Right cardiac atrium (tissue), 5 donors: ENCODE measurements at regions not wholly inside any gene's neighbourhood (a gene's known extent, or its start where the extent isn't known, plus 50 kb on each side); places are given as distances from the start of the nearest gene placed in this dataset.
A peak's percentile ranks its signal among the peaks of the same experiment; 100 is the strongest.

Experiments used
- ATAC-seq, 2 donors: fragments of 200-7000 bp; cut with Tn5 transposase; one replicate each; pipeline versions ENCODE4 v1.8.0 to v1.9.1; 2020; ENCODE audit warnings: moderate library complexity in 2 of 2, mild to moderate bottlenecking in 1 of 2
- DNase-seq, 3 donors: peaks; one replicate each; pipeline ENCODE4 v3.0.0-alpha.2; 2020
- H3K27ac ChIP-seq: one replicate; pipeline ENCODE4 v1.5.1; 2013; ENCODE audit warnings: mild to moderate bottlenecking, low read length, control low read depth, moderate library complexity
- H3K27me3 ChIP-seq: one replicate; pipeline ENCODE4 v1.6.1; 2013; ENCODE audit not compliant: control insufficient read depth, insufficient read depth
- H3K4me1 ChIP-seq: one replicate; pipeline ENCODE4 v1.6.1; 2013; ENCODE audit warnings: low read length; ENCODE audit not compliant: control insufficient read depth, insufficient read depth
- H3K4me3 ChIP-seq: one replicate; pipeline ENCODE4 v1.5.1; 2013; ENCODE audit warnings: low read length, control low read depth
- H3K9me3 ChIP-seq: one replicate; pipeline ENCODE4 v1.6.1; 2013; ENCODE audit warnings: low read length; ENCODE audit not compliant: control insufficient read depth
- WGBS: extraction: QIAGEN DNeasy Blood & Tissue Kit; methylation state at CpG from one replicate; pipeline ENCODE4 v1.1.7; 2013; 5-methylcytosine and 5-hydroxymethylcytosine counted together
- intact Hi-C, 4 donors: fragments of 100-400 bp; cut with DNase I; formaldehyde crosslinking; loops; one replicate each; pipeline versions ENCODE4 v1.11.0 to v1.14.0; 2022 to 2023
- donor health status: healthy with polysubstance abuse.
- donor health status: DM: no; HTN: yes; CAD: no.
- donor health status: DM: no; HTN: no; CAD: no.
- donor health status: DM: no; HTN: yes; CAD: no; lungs with severe emphysema.
- donor health status: DM: yes; HTN: yes; CAD: no.

DNA sequence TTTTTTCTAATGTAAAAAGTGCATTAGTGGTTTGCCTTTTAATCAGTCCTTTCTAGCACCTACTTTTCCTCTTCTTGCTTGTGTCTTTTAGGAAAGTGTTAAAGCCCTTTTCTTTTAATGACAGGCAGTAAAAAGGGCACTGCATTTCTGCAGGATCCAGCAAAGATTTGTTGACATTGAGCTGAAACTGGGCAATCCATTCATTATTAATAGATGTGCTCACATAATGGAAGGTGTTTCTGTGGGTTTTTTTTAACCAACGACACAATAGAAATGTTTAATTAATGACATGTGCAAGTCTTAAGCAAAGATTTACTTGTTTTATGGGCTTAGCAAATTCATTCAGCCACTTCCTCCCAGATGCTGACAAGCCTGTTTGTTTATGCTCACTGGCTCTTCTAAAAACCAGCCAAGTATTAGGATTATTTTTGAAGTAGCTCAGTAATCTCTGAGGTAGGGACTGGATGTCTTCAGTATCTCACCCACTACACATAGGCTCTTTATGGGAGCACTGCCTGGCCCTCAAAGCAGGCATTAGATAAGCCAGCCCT is 1201.1 kb downstream of the SORCS1 start:
- ATAC-seq (no peak), DNase-seq (no peak)
- Histone ChIP-seq H3K27ac (no peak overlapping the region), H3K4me3 (no peak overlapping the region), H3K27me3 (no peaks in the 10 kb centered on the region), H3K4me1 (no peaks in the 10 kb centered on the region), H3K9me3 (no peaks in the 10 kb centered on the region)
- 26% methylated on average over 1 of the region's 1 CpG for WGBS
- intact Hi-C loops = no loop called here

DNA sequence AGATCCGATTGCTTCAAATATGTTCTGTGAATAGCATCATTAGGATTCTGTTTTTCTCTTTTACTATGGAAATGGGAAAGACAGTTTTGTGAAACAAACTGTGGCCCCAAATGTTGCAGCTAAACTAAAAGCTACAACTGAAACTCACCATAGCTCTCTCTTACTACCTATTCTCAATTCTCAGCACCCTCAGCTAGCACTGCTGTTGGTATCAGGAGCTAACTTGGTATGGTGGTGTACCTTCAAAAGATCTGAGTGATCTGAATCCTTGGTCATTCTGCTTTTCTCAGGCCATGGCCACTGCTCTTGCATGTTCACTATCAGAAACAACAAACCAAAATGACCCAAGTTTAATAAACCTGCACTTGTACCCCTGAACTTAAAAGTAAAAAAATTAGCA is 1208.0 kb downstream of the SORCS1 start:
- Histone ChIP-seq H3K4me1 (no peaks in the 10 kb centered on the region), H3K27me3 (no peaks in the 10 kb centered on the region), H3K27ac (no peak overlapping the region), H3K4me3 (no peak overlapping the region), H3K9me3 (no peaks in the 10 kb centered on the region)
- intact Hi-C loops = loop anchor here in 2 of 4 donors (10.0 kb wide), 1 partner anchor 218 kb away; no protein-coding TSS in a partner anchor
- WGBS = 88% methylated on average over 1 of the region's 1 CpG
- ATAC-seq = no peak
- no peak for DNase-seq

DNA sequence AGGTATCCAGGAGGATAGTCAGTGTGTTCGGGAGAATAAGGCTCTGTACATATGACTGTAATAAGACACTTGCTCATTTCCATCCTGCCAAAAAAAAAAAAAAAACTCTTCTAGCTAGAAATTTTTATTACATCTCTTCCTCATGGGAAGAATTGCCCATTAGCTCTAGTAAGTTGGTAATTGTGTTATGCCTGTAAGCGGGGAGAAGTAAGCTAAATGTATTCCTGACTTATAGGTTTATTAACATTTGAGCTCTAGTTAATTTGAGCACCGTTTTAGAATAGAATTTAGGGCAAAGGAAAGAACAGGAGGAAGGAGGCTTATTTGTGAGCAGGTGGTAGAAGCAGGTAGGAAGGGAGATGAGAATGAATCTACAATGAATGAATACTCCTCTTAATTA is 1210.6 kb downstream of the SORCS1 start:
- Histone ChIP-seq H3K9me3 (no peaks in the 10 kb centered on the region), H3K4me3 (no peak overlapping the region), H3K27ac (no peak overlapping the region), H3K27me3 (no peaks in the 10 kb centered on the region), H3K4me1 (no peaks in the 10 kb centered on the region)
- ATAC-seq (no peak), DNase-seq (no peak)
- WGBS = 88% methylated on average over 3 of the region's 3 CpGs
- intact Hi-C loops = loop anchor here in 2 of 4 donors (10.0 kb wide), 1 partner anchor 221 kb away; no protein-coding TSS in a partner anchor

DNA sequence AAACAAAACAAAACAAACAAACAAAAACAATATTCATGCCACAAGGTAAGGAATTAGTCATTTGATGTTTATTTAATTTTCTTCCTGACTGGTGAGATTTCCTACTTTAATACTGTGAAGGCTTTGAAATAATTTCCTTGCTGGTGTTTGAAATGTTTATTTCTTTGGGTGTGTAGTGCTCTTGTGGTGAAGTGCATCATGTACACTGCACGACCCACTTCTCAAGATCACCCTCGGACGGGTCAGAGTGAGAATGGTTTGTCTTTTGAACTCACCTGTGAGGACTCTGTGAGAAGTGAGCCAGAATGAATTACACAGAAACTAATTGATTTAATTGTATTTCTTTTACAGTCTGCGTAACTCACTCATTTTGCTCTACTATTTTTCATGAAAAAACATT is 1211.5 kb downstream of the SORCS1 start:
- Histone ChIP-seq H3K9me3 (no peaks in the 10 kb centered on the region), H3K27ac (no peak overlapping the region), H3K27me3 (no peaks in the 10 kb centered on the region), H3K4me1 (no peaks in the 10 kb centered on the region), H3K4me3 (no peak overlapping the region)
- intact Hi-C loops = loop anchor here in 2 of 4 donors (10.0 kb wide), 1 partner anchor 222 kb away; no protein-coding TSS in a partner anchor
- WGBS = 80% methylated on average over 4 of the region's 4 CpGs
- DNase-seq = no peak
- ATAC-seq = no peak

DNA sequence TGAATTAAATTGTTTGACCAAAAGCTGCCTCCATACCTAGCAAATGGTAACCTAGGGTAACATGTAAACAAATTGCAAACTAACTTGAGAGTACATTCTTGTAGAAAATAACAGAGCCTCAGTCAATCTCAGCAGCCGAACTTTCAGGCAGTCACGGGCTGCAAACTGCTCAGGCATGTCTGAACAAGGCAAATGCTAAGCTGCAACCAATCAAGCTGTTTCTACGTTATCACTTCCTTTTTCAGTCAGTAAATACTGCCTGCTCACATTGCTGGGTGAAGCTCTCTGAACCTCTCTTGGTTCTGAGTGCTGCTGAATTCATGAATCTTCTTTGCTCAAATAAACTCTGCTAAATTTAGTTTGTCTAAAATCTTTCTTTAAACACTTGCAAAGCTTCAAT is 1212.4 kb downstream of the SORCS1 start:
- WGBS = 1% methylated on average over 3 of the region's 3 CpGs
- intact Hi-C loops = loop anchor here in 2 of 4 donors (10.0 kb wide), 1 partner anchor 223 kb away; no protein-coding TSS in a partner anchor
- ATAC-seq (peak; percentile 73 to 88), DNase-seq (peak in 1 of 3 donors; percentile 14)
- Histone ChIP-seq H3K9me3 (no peaks in the 10 kb centered on the region), H3K27me3 (no peaks in the 10 kb centered on the region), H3K4me3 (no peak overlapping the region), H3K4me1 (no peaks in the 10 kb centered on the region), H3K27ac (no peak overlapping the region)

DNA sequence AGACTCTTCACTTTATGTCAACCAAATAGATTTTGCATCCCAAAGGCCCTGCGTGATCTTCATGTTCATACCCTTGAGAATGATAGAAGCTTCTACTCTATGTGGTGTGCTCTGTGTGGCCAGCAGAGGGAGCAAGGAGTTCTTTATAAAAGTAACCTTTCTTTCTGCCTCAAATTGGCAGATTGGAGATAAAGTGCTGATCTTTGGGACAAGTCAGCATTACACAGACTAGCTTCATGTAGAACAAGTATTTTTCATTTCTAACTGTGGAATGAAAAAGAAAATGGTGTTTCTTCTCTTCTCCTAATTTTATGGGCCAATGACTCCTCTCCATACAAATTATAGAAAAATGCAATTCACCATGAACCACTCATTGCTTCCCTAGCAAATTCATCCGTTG is 1214.1 kb downstream of the SORCS1 start:
- Histone ChIP-seq H3K27ac (no peak overlapping the region), H3K4me1 (no peaks in the 10 kb centered on the region), H3K4me3 (no peak overlapping the region), H3K27me3 (no peaks in the 10 kb centered on the region), H3K9me3 (no peaks in the 10 kb centered on the region)
- peak; percentile 44 to 77 (median 52) for DNase-seq
- intact Hi-C loops = loop anchor here in 2 of 4 donors (10.0 kb wide), 1 partner anchor 224 kb away; no protein-coding TSS in a partner anchor
- ATAC-seq = peak in 1 of 2 donors; percentile 57
- 58% methylated on average over 2 of the region's 2 CpGs for WGBS

DNA sequence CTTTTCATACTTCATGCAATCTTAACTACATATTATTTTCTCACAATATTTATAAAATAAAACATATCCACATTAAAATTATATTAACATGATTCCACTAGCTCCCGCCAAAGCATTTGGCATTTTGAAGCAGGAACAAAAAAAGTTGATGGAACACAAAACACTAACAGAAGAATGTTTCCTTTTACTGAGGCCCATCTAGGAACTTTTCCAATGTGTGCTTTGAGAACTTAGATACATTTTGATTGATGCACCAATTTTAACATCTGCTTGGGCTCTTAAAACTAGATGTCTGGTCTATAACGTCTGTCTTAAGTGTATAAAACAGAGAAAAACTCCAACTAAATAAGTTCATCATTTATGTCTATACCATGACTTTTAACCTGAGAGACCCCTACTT is 1214.8 kb downstream of the SORCS1 start:
- H3K9me3 ChIP-seq = no peaks in the 10 kb centered on the region
- 35% methylated on average over 2 of the region's 2 CpGs for WGBS
- ATAC-seq (no peak), DNase-seq (no peak)
- H3K27ac ChIP-seq = no peak overlapping the region
- no peaks in the 10 kb centered on the region for H3K4me1 ChIP-seq
- no peaks in the 10 kb centered on the region for H3K27me3 ChIP-seq
- intact Hi-C loops = loop anchor here in 2 of 4 donors (10.0 kb wide), 1 partner anchor 225 kb away; no protein-coding TSS in a partner anchor
- H3K4me3 ChIP-seq = no peak overlapping the region

DNA sequence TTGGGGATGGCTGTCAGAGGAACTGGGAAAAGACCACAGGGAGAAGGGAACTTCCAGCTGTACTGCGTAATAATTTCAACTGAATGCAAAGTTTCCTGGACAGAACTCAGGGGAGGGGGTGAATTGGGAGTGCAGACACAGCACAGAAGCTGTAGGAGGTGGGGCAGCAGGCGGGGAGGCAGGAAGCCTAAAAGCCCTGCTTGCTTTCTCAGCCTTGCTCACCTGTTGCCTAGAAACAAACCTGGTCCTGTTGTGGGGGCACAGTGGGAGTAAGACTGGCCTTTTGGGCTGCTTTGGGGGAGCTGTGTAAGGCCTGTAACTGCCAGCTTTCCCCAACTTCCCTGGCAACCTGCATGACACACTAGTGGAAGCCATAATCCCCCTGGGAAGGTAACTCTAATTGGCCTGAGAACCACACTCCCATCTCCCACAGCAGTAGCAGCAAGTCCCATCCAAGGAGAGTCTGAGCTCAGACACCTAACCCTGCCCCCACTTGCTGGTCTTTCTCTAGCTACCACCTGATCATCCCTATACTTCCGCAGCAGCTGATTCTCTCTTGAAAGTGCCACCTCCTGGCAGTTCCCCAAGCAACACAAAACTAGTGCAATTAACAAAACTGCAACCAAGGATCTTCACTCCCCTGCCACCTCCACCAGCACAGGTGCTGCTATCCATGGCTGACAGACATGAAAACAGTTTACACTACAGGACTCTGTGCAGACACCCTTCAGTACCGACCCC is 1239.3 kb downstream of the SORCS1 start:
- intact Hi-C loops = no loop called here
- Histone ChIP-seq H3K27ac (no peak overlapping the region), H3K27me3 (no peaks in the 10 kb centered on the region), H3K4me3 (no peak overlapping the region), H3K9me3 (no peaks in the 10 kb centered on the region), H3K4me1 (no peaks in the 10 kb centered on the region)
- no peak for DNase-seq
- no peak for ATAC-seq
- 60% methylated on average over 4 of the region's 4 CpGs for WGBS

DNA sequence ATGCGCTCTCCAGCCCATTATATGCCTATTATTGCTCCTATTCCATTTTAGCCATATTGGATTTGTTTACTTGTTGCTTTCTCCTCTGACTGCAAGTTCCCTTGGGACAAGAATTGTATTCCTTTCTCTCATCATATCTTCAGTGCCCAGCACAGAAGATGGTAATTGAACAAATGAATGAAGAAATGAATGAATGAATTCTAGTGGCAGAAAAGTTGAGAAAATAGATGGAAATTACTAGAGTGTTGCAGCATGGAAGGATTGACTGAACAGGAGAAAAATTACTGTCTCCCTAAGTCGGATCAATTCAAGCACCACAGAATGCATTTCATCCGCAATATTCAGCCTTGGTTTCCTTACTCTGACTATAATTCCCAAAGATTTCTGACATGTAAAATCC is 1243.2 kb downstream of the SORCS1 start:
- H3K27me3 ChIP-seq = no peaks in the 10 kb centered on the region
- intact Hi-C loops = no loop called here
- H3K4me1 ChIP-seq = no peaks in the 10 kb centered on the region
- H3K4me3 ChIP-seq = no peak overlapping the region
- no peaks in the 10 kb centered on the region for H3K9me3 ChIP-seq
- DNase-seq (no peak), ATAC-seq (no peak)
- no peak overlapping the region for H3K27ac ChIP-seq
- WGBS = 90% methylated on average over 3 of the region's 3 CpGs

DNA sequence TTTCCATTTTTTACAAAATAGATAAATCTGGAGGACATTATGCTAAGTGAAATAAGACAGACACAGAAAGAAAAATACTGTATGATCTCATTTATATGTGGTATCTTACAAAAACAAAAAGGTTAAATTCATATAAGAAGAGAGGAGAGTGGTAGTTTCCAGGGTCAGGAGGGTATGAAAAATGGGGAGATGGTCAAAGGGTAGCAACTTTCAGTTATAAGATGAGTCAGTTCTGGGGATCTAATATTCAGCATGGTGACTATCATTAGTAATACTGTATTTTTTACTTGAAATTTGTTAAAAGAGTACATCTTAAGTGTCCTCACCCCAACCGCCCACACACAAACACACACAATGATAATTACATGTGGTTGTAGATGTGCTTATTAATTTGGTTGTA is 1250.1 kb downstream of the SORCS1 start:
- ATAC-seq (no peak), DNase-seq (no peak)
- intact Hi-C loops = no loop called here
- Histone ChIP-seq H3K4me3 (no peak overlapping the region), H3K27me3 (no peaks in the 10 kb centered on the region), H3K27ac (no peak overlapping the region), H3K4me1 (no peaks in the 10 kb centered on the region), H3K9me3 (no peaks in the 10 kb centered on the region)
- 91% methylated on average over 1 of the region's 1 CpG for WGBS

DNA sequence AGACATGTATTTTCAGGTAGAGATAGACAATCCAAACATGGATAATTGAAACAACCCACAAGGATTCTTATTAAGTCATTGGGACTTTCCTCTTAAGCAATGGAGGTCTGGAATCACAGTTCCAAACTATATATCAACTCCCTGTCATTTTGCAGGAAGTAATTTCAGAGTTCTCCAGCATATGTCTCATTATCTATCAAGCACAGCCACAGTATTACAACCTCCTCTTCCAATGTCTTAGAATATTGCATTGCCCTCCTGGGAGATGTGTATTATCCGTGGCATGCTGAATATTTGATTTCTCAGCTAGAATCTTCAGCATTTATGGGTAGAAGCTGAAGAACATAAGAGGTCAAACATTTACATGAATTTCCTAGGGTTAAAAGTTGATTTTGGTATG is 1255.8 kb downstream of the SORCS1 start:
- Histone ChIP-seq H3K4me3 (no peak overlapping the region), H3K27me3 (no peaks in the 10 kb centered on the region), H3K9me3 (no peaks in the 10 kb centered on the region), H3K4me1 (no peaks in the 10 kb centered on the region), H3K27ac (no peak overlapping the region)
- intact Hi-C loops = no loop called here
- ATAC-seq (no peak), DNase-seq (no peak)
- 49% methylated on average over 1 of the region's 1 CpG for WGBS
